Epithelial cell of esophagus (primary cell): ENCODE measurements at regions not wholly inside any gene's neighbourhood (a gene's known extent, or its start where the extent isn't known, plus 50 kb on each side); places are given as distances from the start of the nearest gene placed in this dataset.
A peak's percentile ranks its signal among the peaks of the same experiment; 100 is the strongest.

Experiments
- DNase-seq: peaks from one replicate; pipeline ENCODE4 v3.0.0; 2010; ENCODE audit warnings: low read depth
- H3K4me3 ChIP-seq: 2 replicates; pipeline ENCODE4 v1.5.1; 2011; ENCODE audit warnings: mild to moderate bottlenecking, low read length, control low read depth
- CTCF ChIP-seq: IDR thresholded peaks from 2 replicates; pipeline ENCODE4 v1.5.1; 2011; ENCODE audit warnings: low read depth, mild to moderate bottlenecking, low read length, control low read depth, inconsistent platforms; ENCODE audit not compliant: insufficient read depth; ENCODE audit errors: missing control alignments

GRCh38 chr9:549455-549997, 292.0 kb upstream of the DMRT1 start:
- DNase-seq, result no peak
- no peak for TF ChIP-seq CTCF
- H3K4me3 ChIP-seq, result no peak overlapping the region

GRCh38 chr9:550333-550732, 291.2 kb upstream of the DMRT1 start:
- no peak for DNase-seq
- TF ChIP-seq CTCF, result no peak
- H3K4me3 ChIP-seq, result no peak overlapping the region

GRCh38 chr9:551986-552929, 289.2 kb upstream of the DMRT1 start:
- TF ChIP-seq CTCF, result no peak
- no peak overlapping the region for H3K4me3 ChIP-seq
- DNase-seq, result peak; percentile 49

- H3K4me3 ChIP-seq, result no peak overlapping the region
- no peak for TF ChIP-seq CTCF
- DNase-seq, result peak; percentile 70
These were observed 286.0 kb upstream of the DMRT1 start for GRCh38 chr9:555493-555892.

GRCh38 chr9:556199-556598, 285.3 kb upstream of the DMRT1 start:
- DNase-seq, result peak; percentile 39
- H3K4me3 ChIP-seq, result no peak overlapping the region
- TF ChIP-seq CTCF, result no peak

- DNase-seq, result no peak
- no peak overlapping the region for H3K4me3 ChIP-seq
- TF ChIP-seq CTCF, result no peak
These were observed 284.8 kb upstream of the DMRT1 start for GRCh38 chr9:556675-557074.

GRCh38 chr9:557601-558201, 283.8 kb upstream of the DMRT1 start:
- DNase-seq, result peak; percentile 92
- H3K4me3 ChIP-seq, result no peak overlapping the region
- TF ChIP-seq CTCF, result no peak
